GM18868 (cell line): ENCODE measurements at regions not wholly inside any gene's neighbourhood (a gene's known extent, or its start where the extent isn't known, plus 50 kb on each side); places are given as distances from the start of the nearest gene placed in this dataset.

Experiments
- ATAC-seq: cut with Tn5 transposase; IDR thresholded peaks from one replicate; pipeline ENCODE4 v1.9.1; 2021; ENCODE audit warnings: mild to moderate bottlenecking, moderate library complexity; ENCODE audit not compliant: unreplicated experiment

- ATAC-seq, result no peak
Observed at GRCh38 chr21:16568244-16568643, 838.5 kb downstream of the USP25 start.

- no peak for ATAC-seq
Observed at GRCh38 chr21:16568661-16569060, 838.9 kb downstream of the USP25 start.

DNA sequence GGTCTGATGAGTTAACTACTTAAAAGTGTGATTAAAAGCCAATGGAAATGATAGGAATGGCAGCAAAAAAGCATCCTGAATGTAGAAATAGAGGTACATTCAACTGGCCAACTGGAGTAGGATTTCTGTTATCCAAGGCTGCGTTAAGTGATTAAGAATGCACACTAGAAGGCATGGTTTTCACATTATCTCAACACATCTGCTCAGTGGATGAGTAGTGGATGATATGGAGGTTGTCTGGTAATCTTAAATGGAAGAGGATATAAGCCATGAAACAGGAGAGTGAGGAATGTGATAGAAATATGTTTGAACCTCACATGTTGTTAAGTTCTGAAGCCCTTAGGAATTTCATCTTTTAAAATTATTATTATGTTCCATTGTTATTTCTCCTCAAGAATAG, 839.9 kb downstream of the USP25 start:
- no peak for ATAC-seq

GRCh38 chr21:16570171-16570570, 840.4 kb downstream of the USP25 start:
- no peak for ATAC-seq

- no peak for ATAC-seq
Observed at GRCh38 chr21:16570856-16571255, 841.1 kb downstream of the USP25 start.

GRCh38 chr21:16571594-16571993, 841.8 kb downstream of the USP25 start:
- no peak for ATAC-seq

DNA sequence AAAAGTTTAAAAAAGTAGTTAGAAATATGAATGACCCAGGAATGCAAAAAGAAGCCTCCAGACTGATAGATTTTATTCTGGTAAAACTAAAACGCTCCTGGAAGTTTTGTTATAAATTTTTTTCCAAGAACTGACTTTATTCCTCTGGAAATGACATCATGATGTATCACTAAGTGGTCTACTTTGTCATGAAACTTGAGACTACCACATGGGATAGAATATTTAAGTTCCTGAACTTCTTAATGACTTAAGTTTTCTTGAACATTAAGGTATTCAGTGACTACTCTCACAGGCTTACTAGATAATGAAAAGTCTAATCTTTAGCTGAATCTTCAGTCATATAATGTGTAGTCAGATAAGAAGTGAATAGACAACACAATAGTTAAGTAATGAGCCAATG, 842.2 kb downstream of the USP25 start:
- no peak for ATAC-seq

- ATAC-seq, result no peak
Observed at GRCh38 chr21:16573578-16573977, 843.8 kb downstream of the USP25 start.

- no peak for ATAC-seq
Observed at GRCh38 chr21:16577975-16578374, 848.2 kb downstream of the USP25 start.

DNA sequence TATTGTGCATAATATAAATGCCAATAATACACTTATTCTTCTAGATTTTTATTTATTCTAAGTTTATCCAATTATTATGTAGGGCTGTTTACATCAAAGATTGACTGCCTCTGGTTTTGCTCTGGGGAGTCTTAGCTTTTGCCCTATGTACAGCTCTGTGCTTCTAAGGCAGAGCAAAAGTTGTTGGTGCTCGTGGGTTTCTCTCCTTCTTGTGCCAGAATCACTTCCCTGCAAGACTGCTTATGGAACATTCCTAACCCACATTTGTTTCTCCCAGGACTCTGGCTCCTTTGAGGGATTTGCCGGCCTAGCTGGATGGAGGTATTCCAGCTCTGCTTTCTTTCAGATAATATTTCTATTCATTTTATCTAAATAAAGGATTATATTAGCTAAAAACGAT, 849.1 kb downstream of the USP25 start:
- no peak for ATAC-seq

DNA sequence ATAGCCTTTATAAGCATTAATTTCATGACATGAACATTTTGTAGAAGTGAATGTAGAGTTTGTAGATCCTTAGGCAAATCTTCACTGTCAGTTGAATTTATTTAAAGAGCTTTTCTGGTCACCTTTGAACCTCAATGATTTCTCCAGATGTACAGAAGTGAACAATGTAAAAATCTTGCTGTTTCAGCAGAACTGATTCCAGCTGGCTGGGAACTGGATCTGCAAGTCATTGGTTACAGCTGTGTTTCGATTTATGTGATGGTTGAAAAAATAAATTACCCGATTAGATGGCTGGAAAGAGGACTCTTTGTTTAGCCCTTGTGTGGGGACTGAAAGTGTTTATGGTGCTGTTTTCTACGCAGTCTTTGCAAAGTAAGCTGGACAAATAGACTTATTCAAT, 849.8 kb downstream of the USP25 start:
- ATAC-seq, result no peak

GRCh38 chr21:16580661-16581060, 850.9 kb downstream of the USP25 start:
- ATAC-seq, result no peak

DNA sequence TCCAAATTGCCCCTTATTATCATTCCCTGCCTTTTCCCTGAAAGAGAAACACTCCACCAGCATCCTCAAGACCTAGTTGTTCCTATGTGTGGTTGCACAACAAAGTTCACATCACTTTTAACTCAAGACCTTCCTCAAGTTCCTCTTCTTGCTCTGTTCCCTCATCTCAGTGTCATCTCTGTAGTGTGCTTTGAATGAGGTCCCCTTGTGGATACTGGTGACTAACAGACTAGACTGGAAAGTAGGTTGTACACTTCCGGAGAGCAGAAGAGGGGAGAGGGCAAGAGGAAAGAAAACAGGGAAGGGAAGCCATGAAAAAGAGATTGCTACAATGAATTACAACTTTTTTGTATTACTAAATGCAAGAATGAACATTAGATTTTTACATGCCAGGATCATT, 853.8 kb downstream of the USP25 start:
- ATAC-seq, result no peak

DNA sequence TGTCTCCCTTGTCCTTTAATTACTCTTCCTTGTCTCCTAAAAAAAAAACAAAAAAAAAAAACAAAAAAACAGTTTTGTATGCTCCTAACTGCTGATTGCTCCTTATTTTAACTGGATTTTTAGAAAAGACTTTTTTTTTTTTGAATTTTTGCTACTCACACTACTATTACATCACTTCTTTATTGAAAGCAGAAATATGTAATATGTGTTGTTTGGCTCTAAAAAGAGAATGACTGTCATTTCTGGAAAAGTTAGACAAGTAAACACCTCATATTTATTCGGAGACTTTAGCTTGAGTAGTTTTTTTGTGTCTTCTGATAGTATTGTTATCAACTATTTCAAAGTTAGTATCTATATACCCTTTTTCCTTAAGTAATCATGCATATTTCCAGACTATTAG, 855.0 kb downstream of the USP25 start:
- ATAC-seq, result no peak

- ATAC-seq, result no peak
Observed at GRCh38 chr21:16585896-16586295, 856.1 kb downstream of the USP25 start.

- ATAC-seq, result no peak
Observed at GRCh38 chr21:16587141-16587581, 857.4 kb downstream of the USP25 start.

DNA sequence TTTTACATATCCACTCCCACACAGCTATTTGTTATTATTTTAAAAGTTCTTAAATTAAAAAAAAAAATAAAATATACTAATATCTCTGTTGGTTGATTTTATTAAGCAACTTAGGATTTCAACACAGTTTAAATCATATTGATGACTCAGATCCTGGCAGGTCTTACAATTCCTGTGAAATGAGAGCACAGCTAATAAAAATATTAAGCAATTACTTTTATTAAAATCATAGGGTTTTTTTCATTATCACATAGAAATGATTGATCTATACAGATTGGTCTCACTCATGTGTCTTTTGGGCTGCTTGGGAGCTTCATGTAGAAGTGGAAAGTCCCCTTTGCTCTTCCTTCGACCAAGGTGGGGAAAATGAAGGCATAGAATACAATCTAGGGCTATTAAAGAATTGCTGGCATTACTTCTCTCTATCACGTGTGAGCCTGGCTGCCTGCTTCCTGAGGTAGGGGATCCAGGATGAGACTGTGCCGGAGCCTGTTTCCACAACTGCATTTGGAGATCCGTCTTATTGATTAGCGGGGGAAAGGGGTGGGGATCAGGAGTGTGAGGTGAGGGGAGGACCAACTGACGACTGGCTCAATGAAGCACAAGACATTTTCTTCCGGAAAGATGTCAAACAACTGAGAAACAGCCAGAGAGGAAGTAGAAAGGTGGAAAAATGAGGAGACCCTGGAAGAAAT, 858.0 kb downstream of the USP25 start:
- no peak for ATAC-seq

GRCh38 chr21:16588433-16588860, 858.7 kb downstream of the USP25 start:
- no peak for ATAC-seq

- no peak for ATAC-seq
Observed at GRCh38 chr21:16589006-16589898, 859.5 kb downstream of the USP25 start.

DNA sequence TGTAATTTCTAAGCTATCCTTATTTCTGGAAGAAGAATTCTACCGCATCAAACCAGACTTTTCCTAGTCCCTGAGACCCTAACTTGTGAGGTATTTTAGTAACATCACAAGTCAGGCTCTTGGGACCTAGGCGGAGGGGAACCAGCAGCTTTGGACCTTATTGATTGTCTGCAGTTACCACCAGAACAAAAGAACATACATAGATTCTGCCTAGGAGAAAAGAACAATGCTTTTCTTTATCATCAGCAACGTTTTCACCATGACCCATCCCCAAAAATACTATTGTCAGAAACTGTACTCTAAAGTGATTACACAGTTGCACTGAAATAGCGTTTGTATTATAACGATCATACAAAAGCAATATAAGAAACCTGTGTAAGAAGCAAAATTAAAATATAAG, 860.4 kb downstream of the USP25 start:
- ATAC-seq, result no peak

- ATAC-seq, result no peak
Observed at GRCh38 chr21:16590641-16591292, 861.0 kb downstream of the USP25 start.

- ATAC-seq, result no peak
Observed at GRCh38 chr21:16592381-16592780, 862.6 kb downstream of the USP25 start.
